ENCODE measurements at regions not wholly inside any gene's neighbourhood (a gene's known extent, or its start where the extent isn't known, plus 50 kb on each side); places are given as distances from the start of the nearest gene placed in this dataset.

DNA sequence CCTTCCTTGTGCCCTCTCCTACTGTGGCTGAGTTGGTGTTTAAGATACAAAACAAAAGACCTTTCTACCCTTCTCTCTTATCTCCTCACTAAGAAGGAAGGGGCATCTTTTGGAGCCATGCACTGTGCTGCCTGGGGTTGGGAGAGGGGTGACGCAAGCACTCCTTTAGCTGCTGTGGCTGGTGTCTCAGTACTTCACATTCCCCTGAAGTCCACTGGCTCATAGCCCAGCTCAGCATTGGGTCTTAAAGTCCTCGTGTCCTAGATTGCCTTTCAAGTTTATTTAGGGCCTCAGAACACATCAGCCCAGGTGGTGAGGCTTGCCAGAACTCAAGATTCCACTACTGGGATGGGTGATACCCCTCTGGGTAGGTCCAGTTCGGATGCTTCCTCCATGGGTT, 325.9 kb upstream of the CYLC2 start:
- TF ChIP-seq, protein P1, sequence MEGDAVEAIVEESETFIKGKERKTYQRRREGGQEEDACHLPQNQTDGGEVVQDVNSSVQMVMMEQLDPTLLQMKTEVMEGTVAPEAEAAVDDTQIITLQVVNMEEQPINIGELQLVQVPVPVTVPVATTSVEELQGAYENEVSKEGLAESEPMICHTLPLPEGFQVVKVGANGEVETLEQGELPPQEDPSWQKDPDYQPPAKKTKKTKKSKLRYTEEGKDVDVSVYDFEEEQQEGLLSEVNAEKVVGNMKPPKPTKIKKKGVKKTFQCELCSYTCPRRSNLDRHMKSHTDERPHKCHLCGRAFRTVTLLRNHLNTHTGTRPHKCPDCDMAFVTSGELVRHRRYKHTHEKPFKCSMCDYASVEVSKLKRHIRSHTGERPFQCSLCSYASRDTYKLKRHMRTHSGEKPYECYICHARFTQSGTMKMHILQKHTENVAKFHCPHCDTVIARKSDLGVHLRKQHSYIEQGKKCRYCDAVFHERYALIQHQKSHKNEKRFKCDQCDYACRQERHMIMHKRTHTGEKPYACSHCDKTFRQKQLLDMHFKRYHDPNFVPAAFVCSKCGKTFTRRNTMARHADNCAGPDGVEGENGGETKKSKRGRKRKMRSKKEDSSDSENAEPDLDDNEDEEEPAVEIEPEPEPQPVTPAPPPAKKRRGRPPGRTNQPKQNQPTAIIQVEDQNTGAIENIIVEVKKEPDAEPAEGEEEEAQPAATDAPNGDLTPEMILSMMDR (IDR thresholded peaks at IDR 0.05 in 4 of 5, conservative IDR thresholded peaks at IDR 0.05 in 1 of 5): no peak
- no peak for TF ChIP-seq POLR2A (IDR thresholded peaks at IDR 0.05)
